ENCODE measurements at regions not wholly inside any gene's neighbourhood (a gene's known extent, or its start where the extent isn't known, plus 50 kb on each side); places are given as distances from the start of the nearest gene placed in this dataset.
"Not testable (repeated sequence)": the region's sequence is repeated elsewhere in the genome, so short reads cannot be mapped to it uniquely, and the experiment has no call there.

GRCh38 chr2:104938231-104938941 lies 84.5 kb downstream of the POU3F3 start:
- TF ChIP-seq, protein P1, sequence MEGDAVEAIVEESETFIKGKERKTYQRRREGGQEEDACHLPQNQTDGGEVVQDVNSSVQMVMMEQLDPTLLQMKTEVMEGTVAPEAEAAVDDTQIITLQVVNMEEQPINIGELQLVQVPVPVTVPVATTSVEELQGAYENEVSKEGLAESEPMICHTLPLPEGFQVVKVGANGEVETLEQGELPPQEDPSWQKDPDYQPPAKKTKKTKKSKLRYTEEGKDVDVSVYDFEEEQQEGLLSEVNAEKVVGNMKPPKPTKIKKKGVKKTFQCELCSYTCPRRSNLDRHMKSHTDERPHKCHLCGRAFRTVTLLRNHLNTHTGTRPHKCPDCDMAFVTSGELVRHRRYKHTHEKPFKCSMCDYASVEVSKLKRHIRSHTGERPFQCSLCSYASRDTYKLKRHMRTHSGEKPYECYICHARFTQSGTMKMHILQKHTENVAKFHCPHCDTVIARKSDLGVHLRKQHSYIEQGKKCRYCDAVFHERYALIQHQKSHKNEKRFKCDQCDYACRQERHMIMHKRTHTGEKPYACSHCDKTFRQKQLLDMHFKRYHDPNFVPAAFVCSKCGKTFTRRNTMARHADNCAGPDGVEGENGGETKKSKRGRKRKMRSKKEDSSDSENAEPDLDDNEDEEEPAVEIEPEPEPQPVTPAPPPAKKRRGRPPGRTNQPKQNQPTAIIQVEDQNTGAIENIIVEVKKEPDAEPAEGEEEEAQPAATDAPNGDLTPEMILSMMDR (IDR thresholded peaks at IDR 0.05; ENCODE audit: unreplicated experiment), result no peak
- DNase-seq (ENCODE audit: low spot score in 2 of 2, unreplicated experiment in 2 of 2), result no peak
- H3K27ac Mint-ChIP-seq, result no peak overlapping the region
- H3K27me3 Mint-ChIP-seq (ENCODE audit: low read depth), result peaks cover 1% of the 10 kb centered on the region
- no peaks in the 10 kb centered on the region for H3K4me1 Mint-ChIP-seq
- H3K4me3 Mint-ChIP-seq, result no peak overlapping the region
- no peaks in the 10 kb centered on the region for H3K36me3 Mint-ChIP-seq
- H3K9me3 Mint-ChIP-seq, result no peaks in the 10 kb centered on the region

DNA sequence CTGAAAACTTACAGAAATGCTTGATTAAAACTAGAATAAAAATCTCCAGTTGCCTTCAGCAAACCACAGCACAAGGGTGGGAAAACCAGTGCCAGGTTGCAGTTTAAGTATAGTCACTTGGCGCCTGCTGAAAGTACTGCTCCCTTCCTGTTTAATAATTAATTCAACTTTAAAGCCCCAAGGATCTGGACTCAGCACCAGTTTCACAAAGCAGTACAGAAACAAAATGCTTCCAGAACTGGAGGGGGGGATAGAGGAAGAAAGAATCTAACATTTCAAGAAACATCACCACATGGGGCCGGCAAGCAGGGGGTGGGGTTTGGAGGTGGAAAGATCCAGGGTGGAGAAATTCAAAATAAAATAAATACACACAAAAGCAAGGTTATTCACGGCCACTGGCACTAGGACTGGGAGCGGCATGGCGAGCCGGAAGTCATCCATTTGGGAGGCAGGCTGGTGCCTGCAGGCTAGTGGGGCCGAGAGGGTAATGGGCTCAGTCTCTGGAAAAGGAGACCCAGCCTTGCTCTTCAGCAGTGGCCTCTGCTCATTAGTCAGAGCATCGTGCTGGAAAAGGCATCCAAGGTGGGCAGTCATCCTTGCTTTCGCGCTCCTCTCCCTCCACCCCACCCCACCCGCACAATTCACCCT lies 85.8 kb downstream of the POU3F3 start:
- H3K27me3 Mint-ChIP-seq (ENCODE audit: low read depth), result no peaks in the 10 kb centered on the region

DNA sequence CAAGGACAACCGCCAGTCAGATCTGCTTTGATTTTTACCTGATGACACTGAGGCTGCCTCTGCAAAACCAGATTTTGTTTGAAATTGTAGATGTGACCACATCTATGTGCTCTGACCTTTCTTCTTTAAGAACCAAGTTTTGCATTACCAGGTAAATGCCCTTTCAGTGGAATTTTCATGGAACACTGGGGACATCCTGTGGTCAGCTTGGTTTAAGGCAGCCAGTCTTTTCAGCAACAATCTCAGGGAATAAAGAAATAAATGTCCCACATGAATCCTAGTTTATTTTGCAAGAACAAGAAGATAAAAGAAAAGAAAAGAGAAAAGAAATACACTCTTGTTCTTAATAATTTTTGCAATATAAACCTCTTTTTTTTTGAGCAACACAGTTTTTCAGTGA lies 90.6 kb downstream of the POU3F3 start:
- Mint-ChIP-seq H3K27ac (no peak overlapping the region), H3K27me3 (ENCODE audit: low read depth) (peaks cover 6% of the 10 kb centered on the region), H3K36me3 (no peaks in the 10 kb centered on the region), H3K4me1 (peaks cover 5% of the 10 kb centered on the region), H3K9me3 (no peaks in the 10 kb centered on the region), H3K4me3 (no peak overlapping the region)
- TF ChIP-seq, protein P1 (IDR thresholded peaks at IDR 0.05; ENCODE audit: unreplicated experiment), result peak; percentile 16
- DNase-seq (ENCODE audit: low spot score in 2 of 2, unreplicated experiment in 2 of 2), result no peak

More for the DNA sequence above, 85.8 kb downstream of the POU3F3 start:
- TF ChIP-seq, protein P1 (IDR thresholded peaks at IDR 0.05; ENCODE audit: unreplicated experiment), result no peak
- DNase-seq (ENCODE audit: low spot score in 2 of 2, unreplicated experiment in 2 of 2), result no peak
- Mint-ChIP-seq H3K27ac (no peak overlapping the region), H3K4me3 (no peak overlapping the region), H3K36me3 (no peaks in the 10 kb centered on the region), H3K4me1 (no peaks in the 10 kb centered on the region), H3K9me3 (no peaks in the 10 kb centered on the region)

- H3K27me3 Mint-ChIP-seq (ENCODE audit: low read depth), result peaks cover 6% of the 10 kb centered on the region
- H3K27ac Mint-ChIP-seq, result no peak overlapping the region
- H3K36me3 Mint-ChIP-seq, result no peaks in the 10 kb centered on the region
- no peaks in the 10 kb centered on the region for H3K9me3 Mint-ChIP-seq
- TF ChIP-seq, protein P1 (IDR thresholded peaks at IDR 0.05; ENCODE audit: unreplicated experiment), result no peak
- H3K4me3 Mint-ChIP-seq, result no peak overlapping the region
- peaks cover 5% of the 10 kb centered on the region for H3K4me1 Mint-ChIP-seq
- DNase-seq (ENCODE audit: low spot score in 2 of 2, unreplicated experiment in 2 of 2), result no peak
These were observed 91.2 kb downstream of the POU3F3 start for GRCh38 chr2:104945121-104945520.

GRCh38 chr2:104945866-104946265 lies 92.0 kb downstream of the POU3F3 start:
- peaks cover 5% of the 10 kb centered on the region for H3K4me1 Mint-ChIP-seq
- H3K27ac Mint-ChIP-seq, result no peak overlapping the region
- TF ChIP-seq, protein P1 (IDR thresholded peaks at IDR 0.05; ENCODE audit: unreplicated experiment), result no peak
- peaks cover 7% of the 10 kb centered on the region for H3K27me3 Mint-ChIP-seq (ENCODE audit: low read depth)
- H3K4me3 Mint-ChIP-seq, result no peak overlapping the region
- no peaks in the 10 kb centered on the region for H3K9me3 Mint-ChIP-seq
- no peaks in the 10 kb centered on the region for H3K36me3 Mint-ChIP-seq
- DNase-seq (ENCODE audit: low spot score in 2 of 2, unreplicated experiment in 2 of 2), result no peak

DNA sequence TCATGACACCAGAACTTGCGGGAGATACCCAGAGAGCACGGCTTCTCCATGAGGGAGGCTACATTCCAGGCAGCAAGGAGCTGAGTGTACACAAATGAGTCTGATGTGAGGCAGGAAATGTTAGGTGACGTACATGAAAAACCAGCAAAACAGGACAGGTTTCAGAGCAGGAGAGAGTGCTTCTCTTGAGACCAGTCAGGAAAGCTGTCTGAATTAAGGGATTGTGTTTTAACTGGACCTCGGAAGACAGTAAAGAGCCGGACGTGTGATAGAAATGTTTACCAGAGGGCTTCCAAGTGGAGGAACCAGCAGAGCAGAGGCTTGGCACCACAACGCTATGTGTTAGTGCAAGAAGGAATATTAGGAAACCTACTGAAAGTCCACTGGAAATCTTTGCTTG lies 90.4 kb upstream of the MRPS9 start:
- not testable (repeated sequence) for H3K27me3 Mint-ChIP-seq (ENCODE audit: low read depth); H3K9me3 Mint-ChIP-seq; DNase-seq (ENCODE audit: low spot score in 2 of 2, unreplicated experiment in 2 of 2); H3K4me1 Mint-ChIP-seq; H3K36me3 Mint-ChIP-seq; H3K4me3 Mint-ChIP-seq
- peak overlapping the region; percentile 49 for H3K27ac Mint-ChIP-seq

All from mesothelial cell of epicardium (in vitro differentiated cells).